Astrocyte of the spinal cord (primary cell): ENCODE measurements at regions not wholly inside any gene's neighbourhood (a gene's known extent, or its start where the extent isn't known, plus 50 kb on each side); places are given as distances from the start of the nearest gene placed in this dataset.

ENCODE experiments used
- DNase-seq: peaks from one replicate; pipeline ENCODE4 v3.0.0; 2011; ENCODE audit warnings: low read depth, low spot score
- H3K4me3 ChIP-seq: 2 replicates; pipeline ENCODE4 v1.5.1; 2011; ENCODE audit warnings: low read depth, mild to moderate bottlenecking, low read length, moderate library complexity
- CTCF ChIP-seq: IDR thresholded peaks from 2 replicates; pipeline ENCODE4 v1.5.1; 2012; ENCODE audit warnings: low read depth, mild to moderate bottlenecking, low read length, inconsistent platforms
- in situ Hi-C: cut with HindIII; loops from 2 replicates; pipeline ENCODE4 v1.10.0; 2017; ENCODE audit warnings: low sequenced_read_pairs

- TF ChIP-seq CTCF = no peak
- in situ Hi-C loops = no loop called here
- DNase-seq = no peak
- no peak overlapping the region for H3K4me3 ChIP-seq
Measured at GRCh38 chr20:24818056-24818455, 131.0 kb upstream of the CST7 start.

- in situ Hi-C loops = no loop called here
- no peak overlapping the region for H3K4me3 ChIP-seq
- no peak for TF ChIP-seq CTCF
- DNase-seq = no peak
Measured at GRCh38 chr20:24819331-24819965, 129.6 kb upstream of the CST7 start.

GRCh38 chr20:24820345-24820744 is 128.7 kb upstream of the CST7 start:
- DNase-seq = no peak
- TF ChIP-seq CTCF = no peak
- in situ Hi-C loops = no loop called here
- no peak overlapping the region for H3K4me3 ChIP-seq

GRCh38 chr20:24821391-24821790 is 127.7 kb upstream of the CST7 start:
- TF ChIP-seq CTCF = no peak
- in situ Hi-C loops = no loop called here
- H3K4me3 ChIP-seq = no peak overlapping the region
- no peak for DNase-seq

GRCh38 chr20:24823176-24823784 is 125.8 kb upstream of the CST7 start:
- no peak for DNase-seq
- in situ Hi-C loops = no loop called here
- no peak overlapping the region for H3K4me3 ChIP-seq
- no peak for TF ChIP-seq CTCF

- in situ Hi-C loops = no loop called here
- DNase-seq = no peak
- no peak overlapping the region for H3K4me3 ChIP-seq
- no peak for TF ChIP-seq CTCF
Measured at GRCh38 chr20:24823989-24824693, 124.9 kb upstream of the CST7 start.
